GM18499 (cell line): ENCODE measurements at regions not wholly inside any gene's neighbourhood (a gene's known extent, or its start where the extent isn't known, plus 50 kb on each side); places are given as distances from the start of the nearest gene placed in this dataset.
"Not testable (repeated sequence)": the region's sequence is repeated elsewhere in the genome, so short reads cannot be mapped to it uniquely, and the experiment has no call there.

Experiments used
- ATAC-seq: cut with Tn5 transposase; IDR thresholded peaks from one replicate; pipeline ENCODE4 v1.9.1; 2021; ENCODE audit warnings: moderate number of reproducible peaks; ENCODE audit not compliant: insufficient read depth, unreplicated experiment

DNA sequence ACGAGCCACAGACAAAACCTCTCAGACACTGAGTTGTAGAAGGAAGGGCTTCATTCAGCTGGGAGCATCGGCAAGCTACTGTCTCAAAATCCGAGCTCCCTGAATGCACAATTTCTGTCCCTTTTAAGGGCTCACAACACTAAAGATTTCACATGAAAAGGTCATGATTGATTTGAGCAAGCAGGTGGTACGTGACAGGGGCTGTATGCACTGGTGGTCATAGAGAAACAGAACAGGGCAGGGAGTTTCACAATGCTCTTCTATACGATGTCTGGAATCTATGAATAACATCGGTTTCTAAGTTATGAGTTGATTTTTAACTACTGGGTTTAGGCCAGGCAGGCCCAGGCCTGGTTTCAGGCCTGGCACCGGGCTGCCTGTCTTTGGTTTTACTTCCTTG lies 124.3 kb upstream of the CCNG1 start:
- ATAC-seq: not testable (repeated sequence)

DNA sequence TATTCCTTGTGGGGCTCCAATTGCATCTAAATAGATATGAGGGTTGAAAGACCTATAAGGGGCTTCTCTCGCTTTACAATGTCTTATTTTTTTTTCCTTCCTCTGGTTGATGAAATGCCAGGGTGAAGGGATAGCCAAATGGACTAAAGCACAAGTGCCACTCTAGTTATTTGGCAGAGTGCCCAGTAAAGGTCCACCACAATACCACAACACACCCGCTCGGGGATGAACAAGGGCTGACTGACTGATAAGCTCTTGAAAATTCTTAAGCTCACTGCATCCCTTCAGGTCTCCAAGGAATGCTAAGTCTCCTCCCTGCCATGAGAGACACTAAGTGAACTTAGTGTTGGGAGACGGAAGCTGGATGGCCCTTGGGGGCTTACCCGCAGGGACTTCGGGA lies 121.0 kb upstream of the CCNG1 start:
- ATAC-seq: not testable (repeated sequence)

DNA sequence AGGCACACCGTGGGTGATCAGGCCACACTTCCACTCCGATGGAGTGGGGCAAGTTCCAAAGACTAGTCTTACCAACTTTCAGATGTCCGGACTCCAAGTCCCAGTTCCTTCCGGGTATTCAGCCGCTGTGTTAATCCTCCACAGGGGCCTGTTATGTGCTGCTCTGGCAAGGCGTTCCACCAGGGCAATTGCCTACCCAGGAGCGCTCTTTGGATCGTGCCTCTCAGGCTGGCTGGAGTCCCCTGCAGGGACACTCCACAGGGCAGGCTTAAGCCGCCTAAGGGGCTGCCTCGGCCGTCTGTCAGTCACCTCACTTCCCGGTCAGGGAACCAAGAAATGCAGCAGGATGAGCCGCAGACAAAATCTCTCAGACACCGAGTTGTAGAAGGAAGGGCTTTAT lies 118.7 kb upstream of the CCNG1 start:
- no peak for ATAC-seq

DNA sequence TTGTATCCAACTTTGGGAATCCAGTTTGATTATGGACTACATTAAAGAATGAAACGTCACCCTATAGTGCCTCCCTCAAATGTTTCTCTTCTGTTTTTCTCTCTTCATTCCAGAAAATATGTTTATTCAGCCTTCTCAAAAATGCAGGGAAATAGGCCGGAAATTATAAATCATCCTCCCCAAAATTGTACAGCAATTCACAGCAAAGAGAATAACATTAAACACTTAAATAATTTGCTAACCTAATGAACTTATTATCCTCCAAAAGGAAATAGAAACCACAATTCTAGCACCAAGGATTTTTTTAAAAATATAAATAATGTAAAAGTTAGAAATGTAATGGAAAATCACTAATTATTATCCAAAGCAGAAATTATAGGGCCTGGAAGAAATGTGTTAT lies 115.9 kb upstream of the CCNG1 start:
- no peak for ATAC-seq

DNA sequence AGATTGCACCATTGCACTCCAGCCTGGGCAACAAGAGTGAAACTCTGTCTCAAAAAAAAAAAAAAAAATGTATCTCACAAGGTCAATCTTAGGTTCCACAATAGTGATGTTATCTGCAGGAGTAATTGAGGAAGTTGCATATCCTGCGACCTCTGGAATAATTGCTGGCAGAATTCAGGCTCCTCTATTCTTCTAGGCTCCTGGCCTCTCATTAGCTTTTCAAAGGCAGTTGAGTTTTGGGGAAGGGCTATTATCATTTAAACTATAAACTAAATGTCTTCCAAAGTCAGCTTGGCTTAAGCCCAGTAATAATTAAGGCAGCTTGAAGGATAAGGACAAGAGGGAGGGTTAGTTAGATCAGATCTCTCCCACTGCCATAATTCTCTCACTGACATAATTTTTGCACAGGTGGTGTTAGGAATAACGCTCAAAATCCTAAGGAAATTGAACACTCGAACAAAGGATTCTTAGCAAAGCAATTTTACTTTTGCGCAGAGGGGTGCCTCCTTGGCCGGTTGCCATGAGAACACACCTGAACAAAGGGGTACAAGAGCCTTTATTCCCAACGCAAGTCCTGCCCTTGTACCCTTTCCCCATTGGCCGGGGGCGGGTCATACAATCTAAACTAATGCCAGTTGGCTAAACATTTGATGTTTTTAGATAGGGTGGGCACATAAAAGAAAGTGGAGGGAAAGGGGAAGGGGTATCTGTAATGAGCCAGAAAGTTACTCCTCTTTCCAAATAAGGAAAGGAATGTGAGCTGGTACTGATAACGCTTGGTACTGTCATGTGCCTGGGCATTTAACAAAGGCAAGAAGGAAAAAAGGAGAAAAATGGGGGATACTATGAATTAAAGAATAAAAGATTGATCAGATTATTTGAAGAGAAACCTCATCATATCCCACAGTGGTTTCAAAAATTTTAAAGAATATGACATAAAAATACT lies 106.4 kb upstream of the CCNG1 start:
- no peak for ATAC-seq

DNA sequence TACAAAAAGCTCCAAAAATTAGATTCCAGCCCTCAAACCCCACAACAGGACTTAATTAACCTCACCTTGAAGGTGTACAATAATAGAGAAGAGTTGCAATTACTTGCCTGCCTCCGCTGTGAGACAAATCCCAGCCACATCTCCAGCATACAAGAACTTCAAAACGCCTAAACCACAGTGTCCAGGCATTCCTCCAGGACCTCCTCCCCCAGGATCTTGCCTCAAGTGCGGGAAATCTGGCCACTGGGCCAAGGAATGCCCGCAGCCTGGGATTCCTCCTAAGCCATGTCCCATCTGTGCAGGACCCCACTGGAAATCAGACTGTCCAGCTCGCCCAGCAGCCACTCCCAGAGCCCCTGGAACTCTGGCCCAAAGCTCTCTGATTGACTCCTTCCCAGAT lies 101.3 kb upstream of the CCNG1 start:
- ATAC-seq: not testable (repeated sequence)

DNA sequence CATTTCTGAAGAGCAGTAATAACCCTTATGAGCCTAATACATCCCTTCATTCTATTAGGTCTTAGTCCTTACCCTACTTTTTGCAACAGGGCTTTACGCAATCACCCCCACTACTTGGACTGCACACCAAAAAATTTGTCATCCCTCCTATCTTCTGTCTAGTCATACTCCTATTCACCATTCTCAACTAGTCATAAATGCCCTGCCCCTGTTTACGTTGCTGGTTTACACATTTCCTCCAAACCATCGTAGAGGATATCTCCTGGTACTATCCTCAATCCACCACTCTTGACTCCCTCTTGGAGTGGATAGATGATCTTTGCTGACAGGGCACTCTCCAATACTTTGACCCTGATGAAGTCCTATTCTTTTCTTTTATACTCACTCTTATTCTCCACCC lies 98.2 kb upstream of the CCNG1 start:
- no peak for ATAC-seq

DNA sequence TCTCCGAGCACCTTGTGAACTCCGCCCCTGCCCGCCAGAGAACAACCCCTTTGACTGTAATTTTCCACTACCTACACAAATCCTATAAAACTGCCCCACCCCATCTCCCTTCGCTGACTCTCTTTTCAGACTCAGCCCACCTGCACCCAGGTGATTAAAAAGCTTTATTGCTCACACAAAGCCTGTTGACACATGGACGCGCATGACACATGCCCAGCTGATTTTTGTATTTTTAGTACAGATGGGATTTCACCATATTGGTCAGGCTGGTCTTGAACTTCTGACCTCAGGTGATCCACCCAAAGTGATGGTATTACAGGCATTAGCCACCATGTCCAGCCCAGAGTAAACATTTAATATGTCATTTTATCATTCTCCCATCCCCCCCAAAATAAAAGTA lies 97.0 kb upstream of the CCNG1 start:
- ATAC-seq: not testable (repeated sequence)

DNA sequence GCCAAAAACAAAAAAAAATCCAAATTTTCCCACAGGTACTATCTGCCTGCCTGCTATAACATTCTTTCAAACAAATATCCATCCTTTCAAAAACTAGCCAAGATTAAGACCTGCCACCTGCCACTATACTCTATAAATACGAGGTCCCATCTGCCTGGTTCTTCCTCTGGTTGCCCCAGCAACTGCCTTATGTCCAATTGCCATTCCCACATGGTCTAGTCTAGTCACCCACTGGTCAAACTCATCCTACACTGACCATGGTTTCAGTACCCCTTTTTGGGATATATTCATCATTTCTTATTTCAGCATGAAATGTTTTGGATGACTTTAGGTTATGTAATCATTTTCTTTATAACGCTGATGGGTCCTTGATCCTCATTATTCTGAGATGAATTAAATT lies 95.1 kb upstream of the CCNG1 start:
- ATAC-seq: no peak

DNA sequence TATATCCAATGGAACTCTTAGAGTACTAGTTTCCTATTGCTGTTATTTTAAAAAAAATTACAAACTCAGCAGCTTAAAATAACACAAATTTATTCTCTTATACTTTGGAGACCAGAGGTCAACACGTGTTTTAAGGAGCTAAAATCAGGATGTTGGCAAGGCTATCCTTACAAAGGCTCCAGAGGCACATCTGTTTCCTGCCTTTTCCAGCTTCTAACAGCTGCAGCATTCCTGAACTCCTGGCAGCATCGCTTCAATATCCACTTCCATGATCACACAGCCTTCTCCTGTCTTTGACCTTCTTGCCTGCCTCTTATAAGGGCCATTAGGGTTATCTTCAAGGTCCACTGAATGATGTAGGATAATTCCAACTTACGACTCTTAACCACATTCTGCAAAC lies 92.2 kb upstream of the CCNG1 start:
- ATAC-seq: no peak

DNA sequence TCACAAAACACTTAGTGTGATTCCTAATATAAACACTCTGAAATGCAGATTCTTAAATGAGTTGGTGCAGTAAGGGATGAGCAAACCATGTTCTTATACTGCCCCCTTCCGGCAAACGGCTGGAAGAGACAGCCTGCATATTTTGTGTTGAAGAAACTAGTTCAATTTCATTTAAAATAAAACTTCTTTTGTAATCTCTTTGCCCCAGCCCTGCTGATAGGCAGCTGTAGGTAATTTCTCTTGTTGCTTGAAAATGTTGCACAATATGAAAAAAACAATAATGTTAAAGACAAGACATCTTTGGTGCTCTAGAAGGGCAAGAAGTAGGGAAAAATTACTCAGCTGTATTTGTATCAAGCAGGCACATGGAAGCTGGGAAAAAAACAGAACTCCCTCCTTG lies 89.7 kb upstream of the CCNG1 start:
- ATAC-seq: no peak

DNA sequence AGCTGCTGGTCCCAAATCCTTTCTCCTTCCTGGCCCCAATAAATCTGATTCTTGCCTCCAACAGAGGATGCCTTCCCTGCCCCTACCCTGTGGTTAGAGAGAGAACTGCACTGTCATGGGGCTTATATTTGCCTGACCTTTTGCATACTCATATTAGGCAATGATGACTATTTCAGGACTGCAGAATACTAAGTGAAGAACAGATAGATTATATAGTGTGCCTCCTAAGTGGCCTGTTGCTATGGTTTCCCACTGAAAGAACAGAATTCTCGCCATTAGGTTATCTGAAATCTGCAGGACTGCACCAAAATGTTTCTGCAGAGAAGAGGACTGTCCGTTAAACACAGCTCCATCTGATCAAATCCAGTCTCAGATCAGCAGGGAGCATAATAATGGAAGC lies 87.3 kb upstream of the CCNG1 start:
- no peak for ATAC-seq

DNA sequence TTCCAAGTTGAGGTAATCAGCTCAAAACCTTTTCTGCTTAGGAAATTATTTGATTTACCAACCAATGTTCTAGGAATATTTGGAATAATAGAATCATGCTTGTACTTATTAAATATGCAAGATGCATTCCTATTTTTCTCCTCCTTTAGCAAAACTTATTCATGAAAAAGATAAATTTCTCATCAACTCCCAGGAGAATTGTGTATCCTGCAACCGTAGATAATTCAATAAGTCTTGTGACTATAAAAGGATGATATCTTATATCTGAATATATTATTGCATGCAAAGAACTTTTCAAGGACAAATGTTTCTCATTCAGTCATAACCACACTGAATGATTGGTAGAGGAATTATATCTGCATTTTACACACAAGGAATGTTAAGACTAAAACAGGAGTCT lies 84.9 kb upstream of the CCNG1 start:
- no peak for ATAC-seq

DNA sequence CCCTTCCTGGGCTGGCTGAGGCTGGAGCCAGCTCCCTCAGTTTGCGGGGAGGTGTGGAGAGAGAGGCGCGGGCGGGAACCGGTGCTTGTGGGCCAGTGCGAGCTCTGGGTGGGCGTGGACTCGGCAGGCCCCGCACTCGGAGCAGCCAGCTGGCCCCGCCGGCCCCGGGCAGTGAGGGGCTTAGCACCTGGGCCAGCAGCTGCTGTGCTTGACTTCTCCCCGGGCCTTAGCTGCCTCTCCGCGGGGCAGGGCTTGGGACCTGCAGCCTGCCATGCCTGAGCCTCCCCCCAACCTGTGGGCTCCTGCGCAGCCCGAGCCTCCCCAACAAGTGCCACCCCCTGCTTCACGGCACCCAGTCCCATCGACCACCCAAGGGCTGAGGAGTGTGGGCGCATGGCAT lies 81.6 kb upstream of the CCNG1 start:
- ATAC-seq: not testable (repeated sequence)

DNA sequence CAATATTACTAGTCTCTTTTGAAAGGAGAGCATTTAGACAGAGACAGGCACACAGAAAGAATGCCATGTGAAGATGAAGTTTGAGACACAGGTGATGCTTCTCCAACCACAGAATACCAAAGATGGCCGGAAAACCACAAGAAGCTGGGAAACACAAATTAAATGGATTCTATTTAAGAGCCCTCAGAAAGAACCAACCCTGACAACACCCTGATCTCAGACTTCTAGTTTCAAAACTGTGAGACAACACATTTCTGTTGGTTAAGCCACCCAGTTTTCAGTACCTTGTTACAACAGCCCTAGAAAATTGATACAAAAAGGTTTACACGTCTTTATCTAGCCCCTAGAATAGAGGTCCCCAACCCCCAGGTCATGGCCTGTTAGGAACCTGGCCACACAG lies 79.8 kb upstream of the CCNG1 start:
- ATAC-seq: no peak

DNA sequence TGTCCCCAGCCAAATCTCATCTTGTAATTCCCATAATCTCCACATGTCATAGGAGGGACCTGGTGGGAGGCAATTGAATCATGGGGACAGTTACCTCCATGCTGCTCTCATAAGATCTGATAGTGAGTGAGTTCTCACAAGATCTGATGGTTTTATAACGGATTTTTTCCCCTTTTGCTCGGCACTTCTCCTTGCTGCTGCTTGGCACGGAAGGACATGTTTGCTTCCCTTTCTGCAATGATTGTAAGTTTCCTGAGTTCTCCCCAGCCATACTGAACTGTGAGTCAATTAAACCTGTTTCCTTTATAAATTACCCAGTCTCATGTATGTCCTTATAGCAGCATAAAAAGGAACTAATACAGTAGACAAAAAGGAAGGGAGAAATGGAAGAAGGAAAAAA lies 76.7 kb upstream of the CCNG1 start:
- no peak for ATAC-seq

DNA sequence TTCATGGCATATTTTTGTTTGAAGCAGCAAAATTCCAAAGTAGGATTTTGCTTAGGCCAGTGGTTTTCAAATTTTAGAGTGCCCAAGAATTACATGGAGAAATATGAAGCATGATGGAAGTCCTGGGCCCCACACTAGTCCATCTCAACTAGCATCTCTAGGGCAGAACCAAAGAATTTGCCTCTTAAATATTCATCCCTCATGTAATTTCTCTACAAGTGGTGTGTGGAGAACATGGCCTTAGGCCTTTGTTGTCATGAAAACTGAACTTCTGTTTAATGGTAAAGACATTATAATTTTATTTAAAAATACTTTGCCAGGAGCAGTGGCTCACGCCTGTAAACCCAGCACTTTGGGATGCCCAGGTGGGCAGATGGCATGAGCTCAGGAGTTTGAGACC lies 75.9 kb upstream of the CCNG1 start:
- no peak for ATAC-seq

DNA sequence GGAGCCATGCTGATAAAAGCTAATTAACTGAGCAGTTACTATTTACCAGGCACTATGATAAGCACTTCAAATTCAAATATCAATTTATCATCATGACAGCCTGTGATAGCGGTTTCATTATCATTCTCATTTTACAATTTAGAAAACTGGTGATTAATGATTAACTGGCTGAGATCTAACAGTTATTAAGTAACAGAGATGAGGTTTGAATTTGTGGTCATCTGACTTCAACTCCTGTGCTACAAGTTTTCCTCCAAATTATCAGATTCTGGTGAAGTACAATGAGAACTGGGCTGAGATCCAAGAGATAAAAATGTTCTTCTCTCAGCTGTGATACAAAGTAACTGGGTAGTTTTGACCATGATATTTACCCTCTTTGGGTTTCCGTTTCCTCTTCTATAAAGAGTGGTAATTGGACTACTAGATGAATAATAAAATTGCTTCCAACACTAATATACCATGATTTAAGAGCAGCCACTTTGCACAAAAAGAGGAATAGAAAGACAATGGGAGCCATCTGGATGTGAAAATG lies 74.5 kb upstream of the CCNG1 start:
- ATAC-seq: no peak

DNA sequence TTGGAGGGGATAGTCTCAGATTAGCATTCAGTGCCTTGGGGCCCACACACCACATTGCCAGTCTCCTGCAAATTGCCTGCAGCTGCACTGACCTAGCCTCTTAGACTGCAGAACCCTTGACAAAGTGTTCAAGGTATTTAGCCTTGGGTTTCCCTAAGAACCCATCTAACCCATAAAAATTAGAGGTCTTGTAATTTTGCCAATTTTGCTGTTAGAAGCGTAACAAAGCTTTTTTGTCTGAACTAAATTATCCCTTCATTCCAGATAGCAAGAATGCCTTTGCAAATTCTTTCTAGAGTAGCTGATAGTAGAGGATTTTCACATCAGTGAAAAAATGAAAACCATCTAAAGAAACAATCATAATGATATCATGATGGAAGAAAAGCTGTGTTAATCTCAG lies 74.0 kb upstream of the CCNG1 start:
- no peak for ATAC-seq

DNA sequence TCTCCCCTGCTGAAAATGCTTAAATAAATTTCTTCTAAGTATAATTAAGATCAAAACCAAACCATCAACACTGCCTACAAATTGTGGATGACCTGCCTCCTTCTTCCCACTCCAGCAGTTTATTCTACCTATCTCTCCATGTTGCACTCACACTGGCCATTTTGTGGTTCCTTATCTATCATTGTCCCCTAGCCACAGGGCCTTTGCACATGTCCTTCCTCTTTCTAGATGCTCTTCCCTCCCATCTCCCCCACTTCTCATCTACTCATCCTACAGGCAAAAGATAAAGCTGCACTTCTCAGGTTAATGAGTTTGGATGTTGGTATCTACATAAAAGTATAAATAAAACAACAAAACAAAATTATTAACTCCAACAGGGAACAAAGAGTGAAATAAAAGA lies 70.6 kb upstream of the CCNG1 start:
- no peak for ATAC-seq

DNA sequence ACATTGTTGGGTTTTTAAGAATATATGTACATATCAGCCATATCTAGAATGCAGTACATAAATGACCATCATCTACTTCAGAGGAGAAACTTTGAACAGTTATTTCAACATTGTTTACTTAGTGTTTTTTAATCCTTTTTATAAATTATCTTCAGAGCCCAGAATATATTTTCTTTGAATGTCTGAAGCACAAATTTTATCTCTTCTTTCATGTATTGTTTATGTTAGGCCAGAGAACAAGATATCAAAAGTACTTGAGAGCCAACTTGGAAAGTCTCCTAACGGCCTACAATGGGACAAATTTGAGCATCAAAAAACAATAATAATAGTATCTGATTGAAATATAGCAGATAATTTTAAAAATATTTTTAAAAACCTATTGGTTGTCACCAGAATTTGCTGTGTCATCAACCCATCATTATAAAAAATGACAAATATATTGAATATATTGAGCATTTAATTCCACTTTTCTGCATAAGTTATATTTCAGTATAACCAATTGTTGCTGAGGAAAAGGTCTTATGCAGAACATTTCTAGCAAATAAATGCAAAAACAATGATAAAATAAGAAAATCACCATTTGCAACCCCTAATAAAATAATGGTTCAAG lies 67.5 kb upstream of the CCNG1 start:
- ATAC-seq: no peak
